Mononuclear cell (primary cell): ENCODE measurements at regions not wholly inside any gene's neighbourhood (a gene's known extent, or its start where the extent isn't known, plus 50 kb on each side); places are given as distances from the start of the nearest gene placed in this dataset.
"Not testable (repeated sequence)": the region's sequence is repeated elsewhere in the genome, so short reads cannot be mapped to it uniquely, and the experiment has no call there.

Source experiments
- H3K27me3 ChIP-seq: 2 replicates; pipeline ENCODE4 v1.6.0; 2011; ENCODE audit warnings: low read length, control low read depth; ENCODE audit not compliant: insufficient read depth
- H3K4me1 ChIP-seq: 2 replicates; pipeline ENCODE4 v1.5.1; 2011; ENCODE audit warnings: mild to moderate bottlenecking, low read length, control low read depth; ENCODE audit not compliant: insufficient read depth
- H3K4me3 ChIP-seq: 2 replicates; pipeline ENCODE4 v1.5.1; 2011; ENCODE audit warnings: mild to moderate bottlenecking, low read length, moderate library complexity
- H3K9me3 ChIP-seq: 2 replicates; pipeline ENCODE4 v1.5.1; 2011; ENCODE audit warnings: low read depth, mild to moderate bottlenecking, control low read depth, low read length

GRCh38 chr12:46484396-46485061 lies 112.0 kb upstream of the SLC38A2 start:
- H3K27me3 ChIP-seq = no peaks in the 10 kb centered on the region
- peaks cover 28% of the 10 kb centered on the region for H3K4me1 ChIP-seq
- H3K9me3 ChIP-seq = no peaks in the 10 kb centered on the region
- no peak overlapping the region for H3K4me3 ChIP-seq

GRCh38 chr12:46483572-46484395 lies 111.2 kb upstream of the SLC38A2 start:
- no peaks in the 10 kb centered on the region for H3K9me3 ChIP-seq
- no peaks in the 10 kb centered on the region for H3K27me3 ChIP-seq
- H3K4me3 ChIP-seq = no peak overlapping the region
- H3K4me1 ChIP-seq = peaks cover 28% of the 10 kb centered on the region

- no peak overlapping the region for H3K4me3 ChIP-seq
- H3K27me3 ChIP-seq = no peaks in the 10 kb centered on the region
- no peaks in the 10 kb centered on the region for H3K9me3 ChIP-seq
- peaks cover 6% of the 10 kb centered on the region for H3K4me1 ChIP-seq
These were observed 108.2 kb upstream of the SLC38A2 start for GRCh38 chr12:46480724-46481123.

- Histone ChIP-seq H3K9me3 (no peaks in the 10 kb centered on the region), H3K27me3 (no peaks in the 10 kb centered on the region), H3K4me3 (no peak overlapping the region), H3K4me1 (peaks cover 3% of the 10 kb centered on the region)
These were observed 107.7 kb upstream of the SLC38A2 start for GRCh38 chr12:46480316-46480715.

- Histone ChIP-seq H3K9me3 (no peaks in the 10 kb centered on the region), H3K4me1 (peaks cover 13% of the 10 kb centered on the region), H3K4me3 (no peak overlapping the region), H3K27me3 (no peaks in the 10 kb centered on the region)
These were observed 105.5 kb upstream of the SLC38A2 start for GRCh38 chr12:46478123-46478522.

GRCh38 chr12:46477541-46477940 lies 105.0 kb upstream of the SLC38A2 start:
- no peaks in the 10 kb centered on the region for H3K9me3 ChIP-seq
- no peak overlapping the region for H3K4me3 ChIP-seq
- no peaks in the 10 kb centered on the region for H3K27me3 ChIP-seq
- H3K4me1 ChIP-seq = peaks cover 18% of the 10 kb centered on the region

- no peaks in the 10 kb centered on the region for H3K27me3 ChIP-seq
- H3K4me1 ChIP-seq = peaks cover 23% of the 10 kb centered on the region
- H3K4me3 ChIP-seq = no peak overlapping the region
- no peaks in the 10 kb centered on the region for H3K9me3 ChIP-seq
These were observed 103.5 kb upstream of the SLC38A2 start for GRCh38 chr12:46475972-46476645.

- not testable (repeated sequence) for H3K27me3 ChIP-seq, H3K9me3 ChIP-seq, H3K4me3 ChIP-seq
- peaks cover 35% of the 10 kb centered on the region for H3K4me1 ChIP-seq
These were observed 101.8 kb upstream of the SLC38A2 start for GRCh38 chr12:46474385-46474784.

- H3K27me3 ChIP-seq = no peaks in the 10 kb centered on the region
- H3K4me3 ChIP-seq = no peak overlapping the region
- H3K4me1 ChIP-seq = peaks cover 35% of the 10 kb centered on the region
- no peaks in the 10 kb centered on the region for H3K9me3 ChIP-seq
These were observed 101.2 kb upstream of the SLC38A2 start for GRCh38 chr12:46473634-46474329.

GRCh38 chr12:46472893-46473633 lies 100.5 kb upstream of the SLC38A2 start:
- no peak overlapping the region for H3K4me3 ChIP-seq
- H3K9me3 ChIP-seq = no peaks in the 10 kb centered on the region
- H3K27me3 ChIP-seq = no peaks in the 10 kb centered on the region
- H3K4me1 ChIP-seq = peaks cover 35% of the 10 kb centered on the region

GRCh38 chr12:46472144-46472705 lies 99.7 kb upstream of the SLC38A2 start:
- peaks cover 36% of the 10 kb centered on the region for H3K4me1 ChIP-seq
- no peak overlapping the region for H3K4me3 ChIP-seq
- no peaks in the 10 kb centered on the region for H3K9me3 ChIP-seq
- H3K27me3 ChIP-seq = no peaks in the 10 kb centered on the region

GRCh38 chr12:46471404-46471803 lies 98.8 kb upstream of the SLC38A2 start:
- H3K9me3 ChIP-seq = no peaks in the 10 kb centered on the region
- peaks cover 38% of the 10 kb centered on the region for H3K4me1 ChIP-seq
- no peaks in the 10 kb centered on the region for H3K27me3 ChIP-seq
- no peak overlapping the region for H3K4me3 ChIP-seq

- H3K4me1 ChIP-seq = peaks cover 38% of the 10 kb centered on the region
- no peaks in the 10 kb centered on the region for H3K9me3 ChIP-seq
- no peak overlapping the region for H3K4me3 ChIP-seq
- H3K27me3 ChIP-seq = no peaks in the 10 kb centered on the region
These were observed 98.4 kb upstream of the SLC38A2 start for GRCh38 chr12:46470975-46471374.

GRCh38 chr12:46470036-46470627 lies 97.6 kb upstream of the SLC38A2 start:
- Histone ChIP-seq H3K4me3 (no peak overlapping the region), H3K4me1 (peaks cover 38% of the 10 kb centered on the region)

More at GRCh38 chr12:46470036-46470627, 97.6 kb upstream of the SLC38A2 start:
- no peaks in the 10 kb centered on the region for H3K27me3 ChIP-seq
- H3K9me3 ChIP-seq = no peaks in the 10 kb centered on the region
